ENCODE measurements at regions not wholly inside any gene's neighbourhood (a gene's known extent, or its start where the extent isn't known, plus 50 kb on each side); places are given as distances from the start of the nearest gene placed in this dataset.

GRCh38 chr13:33739254-33739653 lies 78.7 kb upstream of the RFC3 start:
- DNase-seq (ENCODE audit: extremely low read depth, low read depth) = no peak

GRCh38 chr13:33740134-33740538 lies 77.8 kb upstream of the RFC3 start:
- DNase-seq (ENCODE audit: extremely low read depth, low read depth) = no peak
- TF ChIP-seq, protein P1, sequence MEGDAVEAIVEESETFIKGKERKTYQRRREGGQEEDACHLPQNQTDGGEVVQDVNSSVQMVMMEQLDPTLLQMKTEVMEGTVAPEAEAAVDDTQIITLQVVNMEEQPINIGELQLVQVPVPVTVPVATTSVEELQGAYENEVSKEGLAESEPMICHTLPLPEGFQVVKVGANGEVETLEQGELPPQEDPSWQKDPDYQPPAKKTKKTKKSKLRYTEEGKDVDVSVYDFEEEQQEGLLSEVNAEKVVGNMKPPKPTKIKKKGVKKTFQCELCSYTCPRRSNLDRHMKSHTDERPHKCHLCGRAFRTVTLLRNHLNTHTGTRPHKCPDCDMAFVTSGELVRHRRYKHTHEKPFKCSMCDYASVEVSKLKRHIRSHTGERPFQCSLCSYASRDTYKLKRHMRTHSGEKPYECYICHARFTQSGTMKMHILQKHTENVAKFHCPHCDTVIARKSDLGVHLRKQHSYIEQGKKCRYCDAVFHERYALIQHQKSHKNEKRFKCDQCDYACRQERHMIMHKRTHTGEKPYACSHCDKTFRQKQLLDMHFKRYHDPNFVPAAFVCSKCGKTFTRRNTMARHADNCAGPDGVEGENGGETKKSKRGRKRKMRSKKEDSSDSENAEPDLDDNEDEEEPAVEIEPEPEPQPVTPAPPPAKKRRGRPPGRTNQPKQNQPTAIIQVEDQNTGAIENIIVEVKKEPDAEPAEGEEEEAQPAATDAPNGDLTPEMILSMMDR (IDR thresholded peaks at IDR 0.05; ENCODE audit: low read depth, low read length) = no peak

More at GRCh38 chr13:33739254-33739653, 78.7 kb upstream of the RFC3 start:
- TF ChIP-seq, protein P1 (IDR thresholded peaks at IDR 0.05; ENCODE audit: low read depth, low read length) = no peak

DNA sequence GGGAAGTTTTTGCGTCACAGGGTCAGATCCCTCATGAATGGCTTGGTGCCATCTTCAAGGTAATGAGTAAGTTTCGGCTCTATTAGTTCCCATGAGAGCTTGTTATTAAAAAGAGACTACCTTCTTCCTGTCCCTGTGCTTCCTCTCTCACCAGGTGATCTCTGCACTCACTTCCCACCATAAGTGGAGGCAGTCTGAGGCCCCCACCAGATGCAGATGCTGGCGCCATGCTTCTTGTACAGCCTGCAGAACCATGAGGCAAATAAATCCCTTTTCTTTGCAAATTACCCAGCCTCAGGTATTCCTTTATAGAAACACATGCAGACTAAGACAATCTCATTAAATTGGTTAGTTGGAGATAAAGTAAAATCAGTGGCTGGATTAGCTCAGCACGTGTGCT lies 75.6 kb upstream of the RFC3 start:
- TF ChIP-seq, protein P1 (IDR thresholded peaks at IDR 0.05; ENCODE audit: low read depth, low read length) = no peak
- no peak for DNase-seq (ENCODE audit: extremely low read depth, low read depth)

DNA sequence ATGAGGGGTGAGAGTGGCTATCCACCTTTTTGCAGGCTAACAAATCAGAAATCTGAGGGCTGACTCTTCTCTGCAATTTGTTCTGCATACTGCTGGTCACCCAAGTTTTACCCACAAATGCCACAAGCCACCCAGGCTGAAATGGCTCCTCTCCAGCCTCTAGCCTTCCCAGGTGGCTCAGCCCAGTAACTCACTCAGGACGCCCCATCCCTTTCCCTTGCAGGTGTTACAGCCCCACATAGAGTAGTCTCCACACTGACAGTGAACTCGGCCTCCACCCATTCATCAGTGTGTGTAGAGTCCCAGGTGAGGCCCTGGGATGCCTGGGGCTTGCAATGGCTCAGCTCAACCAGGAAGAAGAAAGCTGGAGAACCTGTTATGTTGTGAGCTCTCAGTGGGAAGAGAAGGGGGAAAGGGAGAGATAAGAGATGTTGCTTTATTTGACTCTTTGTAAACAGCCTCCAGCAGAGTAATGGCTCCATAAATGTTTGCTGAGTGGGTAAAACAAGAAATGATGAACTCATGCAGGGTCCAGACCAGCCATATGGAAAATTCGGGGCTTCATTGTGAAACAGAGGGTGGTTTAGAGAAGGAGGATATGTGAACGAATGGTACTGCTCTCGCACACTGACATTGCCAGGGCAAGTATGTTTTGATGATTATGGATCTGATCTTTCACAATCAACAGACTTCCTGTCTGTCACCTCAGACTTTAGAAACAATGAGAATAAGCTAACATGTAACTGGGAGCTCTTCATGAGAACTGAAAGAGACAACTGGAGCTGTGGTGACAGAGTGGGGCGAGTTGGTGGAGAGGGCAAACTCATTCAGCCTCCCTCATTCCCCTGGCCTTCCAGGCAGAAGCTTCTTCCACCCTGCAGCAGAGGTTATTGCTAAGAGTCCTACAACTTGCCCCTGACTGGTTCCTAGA lies 74.2 kb upstream of the RFC3 start:
- DNase-seq (ENCODE audit: extremely low read depth, low read depth) = no peak
- TF ChIP-seq, protein P1 (IDR thresholded peaks at IDR 0.05; ENCODE audit: low read depth, low read length) = no peak

DNA sequence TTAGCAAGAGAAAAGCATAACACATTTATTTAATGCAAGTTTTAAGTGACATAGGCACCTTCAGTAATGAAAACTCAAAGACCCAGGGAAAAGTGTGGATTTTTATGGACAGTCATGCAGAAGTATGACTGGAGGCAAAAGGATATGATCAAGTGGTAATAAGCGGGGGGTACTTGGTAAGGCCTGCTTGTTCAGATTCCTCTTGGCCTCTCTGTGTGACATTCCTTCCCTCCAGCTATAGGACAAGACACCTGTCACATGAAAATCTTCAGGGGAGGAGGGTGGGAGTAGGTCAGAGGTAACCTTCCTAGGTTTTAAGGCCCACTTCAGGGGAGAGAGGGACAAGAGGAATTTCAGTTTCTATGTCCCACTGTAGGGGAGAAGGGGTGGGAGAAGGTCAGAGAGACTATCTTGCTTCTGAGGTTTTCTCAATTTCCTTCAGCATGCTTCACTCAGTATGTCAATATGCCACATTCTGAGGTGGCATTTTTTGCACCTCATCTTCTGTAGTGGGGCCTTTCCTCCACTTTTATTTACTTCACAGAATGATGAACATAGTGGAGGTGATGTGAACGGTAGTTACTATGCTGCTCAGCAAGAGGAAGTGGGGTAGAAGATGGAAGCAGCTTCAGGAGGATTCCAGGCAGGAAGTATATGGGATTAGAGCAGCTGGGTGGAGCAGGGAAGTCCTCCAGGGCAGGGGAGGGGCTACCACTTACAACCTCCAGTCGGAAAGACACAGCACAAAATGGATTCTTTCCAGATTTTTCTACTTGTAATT lies 73.2 kb upstream of the RFC3 start:
- no peak for DNase-seq (ENCODE audit: extremely low read depth, low read depth)
- TF ChIP-seq, protein P1 (IDR thresholded peaks at IDR 0.05; ENCODE audit: low read depth, low read length) = no peak

DNA sequence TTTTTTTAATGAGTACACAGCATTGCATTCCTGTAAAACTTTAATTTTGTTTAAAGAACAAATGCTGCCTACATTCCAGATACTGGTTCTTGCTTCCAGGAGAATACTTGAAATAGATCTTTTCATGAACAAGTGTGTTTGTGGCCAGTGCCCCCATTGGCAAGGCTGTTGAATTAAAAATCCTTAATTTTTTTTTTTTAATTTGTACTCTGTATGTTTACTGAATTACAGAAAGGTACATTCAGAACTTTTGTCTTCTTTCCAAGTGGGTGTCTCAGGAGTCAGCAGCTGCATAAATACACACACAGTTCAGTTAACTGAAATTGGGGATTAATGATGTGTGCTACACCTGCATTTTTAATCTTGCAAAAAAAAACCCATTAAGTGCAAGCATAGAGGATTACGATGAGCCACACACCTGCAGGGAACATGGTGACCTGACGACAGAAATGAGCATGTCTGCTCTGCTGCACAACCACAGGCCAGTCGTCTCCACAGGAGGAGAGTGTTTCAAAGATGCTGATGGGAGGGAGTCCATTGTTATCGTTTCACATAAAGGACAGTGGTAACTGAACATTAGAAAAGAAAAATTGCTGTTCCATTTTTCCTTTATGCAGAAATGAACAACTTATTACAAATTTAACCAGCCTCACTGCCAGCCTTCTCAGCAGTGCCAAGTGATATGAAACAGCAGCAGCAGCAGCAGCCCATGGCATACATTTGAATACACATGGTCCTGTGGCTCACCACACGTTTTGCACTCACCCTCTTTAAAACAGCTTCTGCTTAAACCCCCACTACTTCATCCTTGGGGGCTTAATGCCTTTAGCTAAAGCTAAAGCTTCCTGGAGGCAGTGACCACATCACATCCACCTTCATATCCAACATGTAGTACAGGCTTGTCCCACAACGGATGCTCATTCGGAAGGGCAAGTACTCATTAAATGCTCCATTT lies 72.3 kb upstream of the RFC3 start:
- TF ChIP-seq, protein P1 (IDR thresholded peaks at IDR 0.05; ENCODE audit: low read depth, low read length) = no peak
- DNase-seq (ENCODE audit: extremely low read depth, low read depth) = no peak
